Stimulated activated CD8-positive, alpha-beta memory T cell treated with anti-CD3 and anti-CD28 coated beads, Interleukin-4, amount 100 ng/mL, for 1 hour (primary cell): ENCODE measurements at regions not wholly inside any gene's neighbourhood (a gene's known extent, or its start where the extent isn't known, plus 50 kb on each side); places are given as distances from the start of the nearest gene placed in this dataset.

Experiments used
- DNase-seq, 2 donors: peaks; one replicate each; pipeline ENCODE4 v3.0.0-alpha.2; 2020; ENCODE audit warnings: low read depth in 2 of 2, low spot score in 1 of 2

GRCh38 chr6:156065849-156066248 is 610.2 kb upstream of the NOX3 start:
- DNase-seq = no peak

GRCh38 chr6:156062091-156062563 is 606.5 kb upstream of the NOX3 start:
- DNase-seq = no peak

- DNase-seq = no peak
Observed at GRCh38 chr6:156061465-156061864, 605.8 kb upstream of the NOX3 start.

- no peak for DNase-seq
Observed at GRCh38 chr6:156060013-156060412, 604.4 kb upstream of the NOX3 start.

GRCh38 chr6:156058356-156058755 is 602.7 kb upstream of the NOX3 start:
- DNase-seq = no peak

GRCh38 chr6:156057869-156058268 is 602.2 kb upstream of the NOX3 start:
- DNase-seq = no peak

GRCh38 chr6:156056085-156056484 is 600.4 kb upstream of the NOX3 start:
- DNase-seq = no peak

- no peak for DNase-seq
Observed at GRCh38 chr6:156053626-156054025, 598.0 kb upstream of the NOX3 start.

GRCh38 chr6:156046841-156047449 is 591.3 kb upstream of the NOX3 start:
- no peak for DNase-seq

GRCh38 chr6:156046268-156046665 is 590.6 kb upstream of the NOX3 start:
- no peak for DNase-seq

GRCh38 chr6:156045401-156046267 is 590.0 kb upstream of the NOX3 start:
- DNase-seq = no peak

GRCh38 chr6:156033598-156033997 is 578.0 kb upstream of the NOX3 start:
- no peak for DNase-seq

- no peak for DNase-seq
Observed at GRCh38 chr6:156031516-156031915, 575.9 kb upstream of the NOX3 start.

- no peak for DNase-seq
Observed at GRCh38 chr6:156030053-156030452, 574.4 kb upstream of the NOX3 start.

GRCh38 chr6:156029286-156029985 is 573.8 kb upstream of the NOX3 start:
- no peak for DNase-seq

GRCh38 chr6:156028335-156029131 is 572.9 kb upstream of the NOX3 start:
- DNase-seq = no peak

GRCh38 chr6:156027248-156027626 is 571.6 kb upstream of the NOX3 start:
- DNase-seq = no peak

- no peak for DNase-seq
Observed at GRCh38 chr6:156026486-156027247, 571.0 kb upstream of the NOX3 start.

- no peak for DNase-seq
Observed at GRCh38 chr6:156024339-156024738, 568.7 kb upstream of the NOX3 start.

- DNase-seq = no peak
Observed at GRCh38 chr6:156021746-156022396, 566.2 kb upstream of the NOX3 start.
